Stimulated activated CD8-positive, alpha-beta memory T cell treated with anti-CD3 and anti-CD28 coated beads, Interleukin-12 subunit alpha, Interleukin-12 subunit beta, amount 100 ng/mL, for 24 hours (primary cell): ENCODE measurements at regions not wholly inside any gene's neighbourhood (a gene's known extent, or its start where the extent isn't known, plus 50 kb on each side); places are given as distances from the start of the nearest gene placed in this dataset.
"Not testable (repeated sequence)": the region's sequence is repeated elsewhere in the genome, so short reads cannot be mapped to it uniquely, and the experiment has no call there.

Source experiments
- DNase-seq: peaks from one replicate; pipeline ENCODE4 v3.0.0-alpha.2; 2020; ENCODE audit errors: extremely low read depth

DNA sequence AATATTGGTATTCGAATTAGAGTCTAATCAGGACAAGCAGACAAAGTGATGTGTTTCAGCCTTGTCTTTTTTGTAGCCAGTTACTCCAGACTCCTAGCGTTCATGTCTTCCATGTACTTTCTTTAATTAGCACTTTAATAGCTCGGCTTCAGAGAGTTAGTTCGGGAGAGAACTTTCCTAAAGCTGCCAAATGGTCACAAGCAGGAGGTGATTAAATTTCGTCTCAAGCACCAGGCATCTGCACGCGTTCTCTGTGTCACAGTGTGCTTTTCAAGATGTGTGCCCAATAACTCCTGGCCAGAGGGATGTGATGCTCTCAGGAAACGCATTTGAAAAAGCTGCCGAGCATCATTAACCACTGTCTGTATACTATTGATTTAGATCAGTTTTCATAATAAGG lies 790.8 kb downstream of the SOCS6 start:
- no peak for DNase-seq

DNA sequence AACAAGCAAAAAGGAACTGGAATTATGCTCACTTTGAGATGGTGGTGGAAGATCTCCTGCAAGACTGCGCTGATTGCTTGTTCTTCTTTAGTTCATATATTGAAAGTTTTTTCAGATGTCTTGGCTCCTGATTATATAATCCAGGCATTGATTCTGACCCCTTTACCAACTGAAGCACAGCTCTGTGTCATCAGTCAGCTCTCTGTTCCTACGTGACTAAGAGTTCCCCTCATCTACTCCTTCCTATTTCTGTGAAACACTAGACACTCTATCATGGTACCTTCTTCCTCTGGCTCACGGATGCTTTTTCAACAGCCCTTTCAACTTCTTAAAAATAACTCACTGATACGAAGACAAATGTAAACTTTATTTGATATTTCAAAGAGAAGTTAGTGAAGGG lies 788.6 kb downstream of the SOCS6 start:
- DNase-seq: no peak

- no peak for DNase-seq
Observed at GRCh38 chr18:71075147-71075546, 786.3 kb downstream of the SOCS6 start.

- no peak for DNase-seq
Observed at GRCh38 chr18:71068338-71068737, 779.5 kb downstream of the SOCS6 start.

DNA sequence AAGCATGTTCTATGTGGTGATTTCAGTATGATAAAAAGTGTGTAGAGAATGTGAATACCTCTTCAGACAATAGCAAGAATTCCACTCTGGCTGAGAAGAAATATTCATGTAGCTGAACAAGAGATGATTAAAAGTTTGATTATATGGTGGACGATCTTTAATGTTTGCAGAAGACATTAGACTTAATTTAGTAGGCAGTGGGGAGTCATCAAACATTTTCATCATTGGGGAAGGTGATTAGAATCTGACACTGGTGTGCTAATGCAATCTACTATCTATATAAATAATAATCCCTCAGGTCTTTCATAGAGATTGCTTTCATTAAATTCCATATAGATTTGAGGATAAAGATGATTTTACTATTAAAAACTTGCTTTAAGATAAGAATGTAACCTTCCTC lies 761.0 kb downstream of the SOCS6 start:
- no peak for DNase-seq

GRCh38 chr18:71047882-71048281 lies 759.0 kb downstream of the SOCS6 start:
- no peak for DNase-seq

DNA sequence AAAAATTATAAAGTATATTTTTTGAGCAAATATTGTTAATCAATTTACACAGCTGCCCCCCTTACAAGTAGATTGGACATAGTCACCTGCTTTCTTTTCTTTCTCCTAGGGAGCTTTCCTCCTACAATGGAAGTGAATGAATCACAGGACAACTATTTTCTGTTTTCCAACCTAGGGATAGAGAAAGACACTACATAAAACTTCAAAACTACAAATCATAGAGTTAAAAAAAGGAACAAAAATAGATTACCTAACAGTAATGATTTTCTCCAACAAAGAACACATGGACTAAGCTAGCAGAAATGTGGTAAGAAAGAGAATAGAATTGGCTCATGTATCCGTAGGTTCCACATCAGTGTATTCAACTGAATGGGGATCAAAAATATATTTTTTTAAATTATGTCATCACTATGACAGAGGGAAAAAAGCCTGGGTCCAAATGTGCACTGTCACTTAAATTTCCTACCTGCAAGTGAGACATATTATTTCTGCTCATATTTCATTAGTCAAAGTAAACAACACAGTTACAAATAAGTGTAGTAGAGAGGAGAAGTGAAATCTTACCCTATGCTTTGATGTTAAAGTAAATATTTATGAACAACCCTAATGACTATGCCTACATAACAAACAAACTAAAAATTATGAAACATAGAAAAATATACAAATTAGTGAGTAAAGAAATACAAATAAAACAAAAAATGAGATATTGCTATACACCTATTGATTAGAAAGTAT lies 756.7 kb downstream of the SOCS6 start:
- no peak for DNase-seq

GRCh38 chr18:71040161-71040560 lies 751.3 kb downstream of the SOCS6 start:
- DNase-seq: no peak

GRCh38 chr18:71038196-71038595 lies 749.4 kb downstream of the SOCS6 start:
- no peak for DNase-seq

DNA sequence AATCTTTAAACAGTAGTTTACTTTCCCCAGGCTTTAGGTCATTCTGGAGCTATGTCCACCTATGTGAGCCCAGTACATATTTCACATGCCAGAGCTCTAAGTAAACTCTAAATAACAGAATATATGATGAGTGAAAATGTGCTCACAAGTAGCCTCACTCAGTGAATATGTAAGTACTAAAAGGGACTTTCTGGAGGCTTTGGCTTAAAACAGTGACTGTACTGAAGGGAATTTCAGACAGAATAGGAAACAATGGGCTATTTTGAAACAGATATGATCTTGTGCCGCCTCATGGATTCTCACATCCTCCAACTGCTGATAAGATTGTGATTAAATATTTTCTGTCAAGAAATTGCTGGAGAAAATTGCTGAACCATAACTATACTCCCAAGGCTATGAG lies 747.9 kb downstream of the SOCS6 start:
- DNase-seq: no peak

GRCh38 chr18:71031296-71032191 lies 742.7 kb downstream of the SOCS6 start:
- not testable (repeated sequence) for DNase-seq

DNA sequence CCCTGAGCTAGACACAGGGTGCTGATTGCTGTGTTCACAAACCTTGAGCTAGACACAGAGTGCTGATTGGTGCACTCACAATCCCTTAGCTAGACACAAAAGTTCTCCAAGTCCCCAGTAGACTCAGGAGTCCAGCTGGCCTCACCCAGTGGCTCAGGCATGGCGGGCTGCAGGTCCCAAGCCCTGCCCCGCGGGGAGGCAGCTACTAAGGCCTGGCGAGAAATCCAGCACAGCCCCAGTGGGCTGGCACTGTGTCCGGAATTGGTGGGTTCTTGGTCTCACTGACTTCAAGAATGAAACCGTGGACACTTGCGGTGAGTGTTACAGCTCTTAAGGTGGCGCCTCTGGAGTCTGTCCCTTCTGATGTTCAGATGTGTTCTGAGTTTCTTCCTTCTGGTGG lies 741.2 kb downstream of the SOCS6 start:
- not testable (repeated sequence) for DNase-seq

- DNase-seq: no peak
Observed at GRCh38 chr18:71028285-71028762, 739.5 kb downstream of the SOCS6 start.

- DNase-seq: no peak
Observed at GRCh38 chr18:71027531-71027930, 738.7 kb downstream of the SOCS6 start.

DNA sequence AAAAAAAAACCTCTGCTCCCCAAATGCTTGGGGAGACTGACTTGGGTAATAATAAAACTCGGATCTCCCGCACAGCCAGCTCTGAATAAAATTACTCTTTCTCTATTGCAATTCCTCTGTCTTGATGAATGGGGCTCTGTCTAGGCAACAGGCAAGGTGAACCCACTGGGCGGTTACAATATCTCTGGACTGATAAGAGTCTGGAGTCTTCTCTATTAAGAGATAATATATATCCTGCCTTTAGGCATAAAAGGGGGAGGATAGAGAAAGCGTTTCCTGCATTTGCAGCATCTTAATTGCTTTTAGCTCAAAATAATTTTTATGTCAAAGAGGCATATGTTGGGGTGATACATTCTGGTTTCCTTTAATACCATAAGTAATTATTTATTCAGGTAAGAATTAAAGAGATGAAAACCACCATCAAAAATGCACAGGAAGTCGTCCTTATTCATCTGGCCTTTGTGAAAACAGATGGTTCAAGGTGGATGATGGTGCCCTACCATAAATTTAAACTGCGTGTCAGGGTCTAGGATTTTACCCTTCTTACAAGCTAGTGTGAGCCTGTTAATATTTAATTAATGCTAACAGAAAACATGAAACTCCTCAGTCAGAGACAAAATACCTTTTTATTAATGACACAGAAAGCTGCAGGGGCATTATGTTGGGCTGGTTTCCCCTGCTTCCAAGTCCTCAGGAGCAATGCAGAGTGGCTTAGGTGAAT lies 736.8 kb downstream of the SOCS6 start:
- DNase-seq: no peak

- no peak for DNase-seq
Observed at GRCh38 chr18:71022389-71022788, 733.5 kb downstream of the SOCS6 start.

- DNase-seq: no peak
Observed at GRCh38 chr18:71021030-71021362, 732.2 kb downstream of the SOCS6 start.

- DNase-seq: no peak
Observed at GRCh38 chr18:71020342-71021029, 731.6 kb downstream of the SOCS6 start.

DNA sequence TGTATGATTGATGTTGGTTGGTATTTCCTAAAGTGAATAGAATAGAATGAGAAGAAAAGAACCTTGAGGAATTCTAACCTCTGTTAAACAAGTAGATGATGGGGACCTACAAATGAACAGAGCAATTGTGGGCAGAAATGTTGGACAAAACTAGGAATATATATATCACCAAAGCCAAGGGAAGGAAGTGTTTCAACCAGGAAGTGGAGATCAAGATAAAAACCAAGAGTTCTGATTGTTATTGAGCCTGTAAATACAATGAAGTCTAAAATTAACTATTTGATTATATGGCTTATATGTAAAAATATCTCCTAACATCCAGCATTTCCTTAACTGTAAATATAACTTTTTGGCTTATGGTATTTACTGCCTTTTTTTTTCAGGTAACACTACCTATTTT lies 730.0 kb downstream of the SOCS6 start:
- no peak for DNase-seq

GRCh38 chr18:71012789-71013188 lies 723.9 kb downstream of the SOCS6 start:
- no peak for DNase-seq

GRCh38 chr18:71011389-71011788 lies 722.5 kb downstream of the SOCS6 start:
- DNase-seq: no peak

DNA sequence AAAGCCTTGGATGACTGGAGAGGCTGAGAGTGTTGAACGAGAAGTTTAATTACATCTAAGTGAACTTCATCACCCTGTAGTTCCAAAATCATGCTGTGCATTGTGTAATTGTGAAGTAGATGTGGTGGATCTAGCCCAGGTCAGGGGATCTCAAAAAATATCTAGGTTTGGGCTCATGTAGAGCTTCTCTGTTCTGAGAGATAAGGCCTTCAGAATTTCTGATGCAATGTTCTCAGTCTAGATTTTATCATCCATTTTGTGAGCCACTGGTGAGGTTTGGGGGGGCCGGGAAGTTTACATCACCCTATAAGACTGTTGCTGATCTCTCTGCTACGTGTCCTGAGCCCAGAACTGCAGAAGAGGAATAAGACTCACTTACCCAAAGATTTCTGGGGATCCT lies 719.4 kb downstream of the SOCS6 start:
- no peak for DNase-seq
